ENCODE measurements at regions not wholly inside any gene's neighbourhood (a gene's known extent, or its start where the extent isn't known, plus 50 kb on each side); places are given as distances from the start of the nearest gene placed in this dataset.

DNA sequence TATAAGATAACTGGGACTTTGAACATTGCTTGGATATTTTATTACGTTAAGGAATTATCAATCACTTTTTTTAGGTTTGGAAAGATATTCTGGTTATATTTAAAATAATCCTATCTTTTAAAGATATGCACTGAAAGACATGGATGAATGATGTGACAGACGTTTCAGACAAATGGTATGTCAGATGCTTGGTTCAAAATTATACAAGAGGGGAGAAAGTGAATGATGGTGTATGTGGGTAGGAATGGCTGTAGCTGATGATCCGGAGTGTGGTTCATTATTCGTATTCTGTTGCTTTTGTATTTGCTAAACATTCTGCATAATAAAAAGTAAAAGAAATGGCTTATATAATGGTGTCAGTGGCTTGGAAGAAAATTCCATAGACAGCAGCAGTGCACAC lies 51.0 kb upstream of the SNRPB2 start:
- H3K27ac Mint-ChIP-seq: no peak overlapping the region
- H3K27me3 Mint-ChIP-seq: no peaks in the 10 kb centered on the region
- H3K36me3 Mint-ChIP-seq (ENCODE audit: low read depth): peaks cover 6% of the 10 kb centered on the region
- POLR2A ChIA-PET: no interaction called here
- H3K9me3 Mint-ChIP-seq: peaks cover 17% of the 10 kb centered on the region
- no peak overlapping the region for H3K4me3 Mint-ChIP-seq
- CTCF ChIA-PET: no interaction called here
- peaks cover 21% of the 10 kb centered on the region for H3K4me1 Mint-ChIP-seq
- no peak for DNase-seq

DNA sequence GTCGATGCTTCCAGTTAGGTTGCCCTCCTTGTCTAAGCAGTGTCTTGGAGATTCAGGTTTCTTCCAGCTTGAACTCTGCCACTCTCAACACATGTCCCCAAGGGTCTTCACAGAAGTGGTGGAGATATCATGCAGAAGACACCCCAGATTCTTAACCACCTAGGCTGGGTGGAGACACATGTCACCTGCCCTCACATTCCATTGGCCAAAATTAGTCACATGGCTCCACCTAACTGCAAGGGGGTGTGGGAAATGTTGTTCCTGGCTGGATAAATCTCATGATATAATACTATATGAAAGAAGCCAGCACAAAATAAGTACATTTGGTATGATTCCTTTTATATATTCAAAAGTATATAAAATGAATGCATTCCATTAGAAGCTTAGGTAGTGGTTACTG lies 52.9 kb upstream of the SNRPB2 start:
- H3K4me3 Mint-ChIP-seq: no peak overlapping the region
- CTCF ChIA-PET: interaction anchor here (0.6 kb wide), 1 partner anchor 162 kb away, joined by 3 read pairs; no protein-coding TSS in a partner anchor
- peaks cover 6% of the 10 kb centered on the region for H3K36me3 Mint-ChIP-seq (ENCODE audit: low read depth)
- peaks cover 22% of the 10 kb centered on the region for H3K9me3 Mint-ChIP-seq
- POLR2A ChIA-PET: no interaction called here
- no peak for DNase-seq
- no peak overlapping the region for H3K27ac Mint-ChIP-seq
- H3K4me1 Mint-ChIP-seq: peaks cover 21% of the 10 kb centered on the region
- H3K27me3 Mint-ChIP-seq: no peaks in the 10 kb centered on the region

DNA sequence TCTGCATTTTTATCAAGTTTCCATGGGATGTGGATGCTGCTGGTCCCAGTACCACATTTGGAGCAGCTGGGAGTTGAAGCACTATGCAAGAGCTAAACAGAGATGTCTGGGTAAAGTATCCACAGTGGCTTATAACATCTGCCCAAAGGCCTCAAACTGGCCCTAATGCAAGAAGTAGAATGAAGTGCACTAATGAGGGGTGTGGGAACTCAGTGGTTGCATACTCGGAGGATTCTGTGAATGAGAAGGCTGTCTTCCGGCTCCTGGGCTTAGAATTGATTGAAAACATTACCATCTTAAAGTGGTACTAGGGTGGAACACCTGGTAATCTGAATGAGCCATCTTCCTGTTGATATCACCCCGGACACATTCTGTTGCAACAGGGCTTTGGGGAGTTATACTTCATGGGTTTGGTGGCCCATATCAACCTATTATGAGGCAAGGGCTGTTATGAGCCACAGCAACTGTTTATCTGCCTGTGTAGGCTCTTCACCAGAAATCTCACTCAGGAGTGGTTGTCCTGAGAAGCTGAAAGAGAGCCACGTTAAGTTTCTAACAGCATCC lies 54.7 kb upstream of the SNRPB2 start:
- Mint-ChIP-seq H3K4me3 (no peak overlapping the region), H3K36me3 (ENCODE audit: low read depth) (peaks cover 6% of the 10 kb centered on the region), H3K4me1 (peaks cover 21% of the 10 kb centered on the region), H3K9me3 (peaks cover 24% of the 10 kb centered on the region), H3K27ac (peak overlapping the region; percentile 88), H3K27me3 (no peaks in the 10 kb centered on the region)
- peak; percentile 42 for DNase-seq
- POLR2A ChIA-PET: no interaction called here
- CTCF ChIA-PET: interaction anchor here (1.5 kb wide), 1 partner anchor 146 kb away, joined by 3 read pairs; no protein-coding TSS in a partner anchor

DNA sequence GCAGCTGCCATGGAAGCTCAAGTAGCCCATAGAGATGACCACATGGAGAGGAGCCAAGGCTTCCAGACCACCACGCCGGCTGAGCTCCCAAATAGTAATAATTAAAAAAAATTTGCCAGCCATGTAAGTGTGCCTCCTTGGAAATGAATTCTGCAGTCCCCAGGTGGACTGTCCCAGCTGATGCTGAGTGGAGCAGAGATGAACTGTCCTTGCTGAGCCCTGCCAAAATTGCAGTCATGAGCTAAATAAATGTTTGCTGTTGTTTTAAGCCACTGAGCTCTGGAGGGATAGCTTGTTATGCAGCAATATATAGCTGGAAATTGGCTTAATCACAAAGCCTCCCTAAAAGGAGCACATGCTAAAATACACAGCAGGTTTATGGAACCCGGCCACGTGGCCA lies 55.6 kb upstream of the SNRPB2 start:
- Mint-ChIP-seq H3K4me1 (peaks cover 21% of the 10 kb centered on the region), H3K9me3 (peaks cover 26% of the 10 kb centered on the region), H3K4me3 (no peak overlapping the region), H3K27ac (peak overlapping the region; percentile 88), H3K36me3 (ENCODE audit: low read depth) (peaks cover 6% of the 10 kb centered on the region), H3K27me3 (no peaks in the 10 kb centered on the region)
- POLR2A ChIA-PET: no interaction called here
- CTCF ChIA-PET: interaction anchor here (1.5 kb wide), 1 partner anchor 147 kb away, joined by 3 read pairs; no protein-coding TSS in a partner anchor
- DNase-seq: no peak

DNA sequence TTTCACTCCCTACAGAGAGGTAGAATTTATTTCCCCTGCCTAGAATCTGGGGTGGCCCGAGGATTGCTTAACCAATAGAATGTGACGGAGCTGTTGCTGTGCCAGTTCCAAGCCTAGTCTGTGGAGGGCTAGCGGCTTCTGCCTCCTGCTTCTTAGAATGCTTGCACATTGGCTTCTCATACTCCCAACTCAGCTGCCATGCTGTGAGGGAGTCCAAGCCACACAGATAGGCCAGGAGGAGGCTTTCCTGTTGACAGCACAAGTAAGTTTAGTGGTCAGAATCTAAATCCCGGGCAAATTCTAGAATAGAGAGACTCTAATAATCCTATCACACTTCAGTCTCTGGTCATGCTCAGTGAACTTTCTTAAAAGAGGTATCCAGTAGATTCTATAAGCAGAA lies 57.5 kb upstream of the SNRPB2 start:
- Mint-ChIP-seq H3K27ac (no peak overlapping the region), H3K27me3 (no peaks in the 10 kb centered on the region), H3K4me3 (no peak overlapping the region), H3K9me3 (peaks cover 26% of the 10 kb centered on the region), H3K4me1 (peaks cover 21% of the 10 kb centered on the region), H3K36me3 (ENCODE audit: low read depth) (peaks cover 6% of the 10 kb centered on the region)
- ChIA-PET POLR2A (no interaction called here), CTCF (interaction anchor here (0.7 kb wide), 1 partner anchor 948 kb away, joined by 5 read pairs; no protein-coding TSS in a partner anchor)
- no peak for DNase-seq

DNA sequence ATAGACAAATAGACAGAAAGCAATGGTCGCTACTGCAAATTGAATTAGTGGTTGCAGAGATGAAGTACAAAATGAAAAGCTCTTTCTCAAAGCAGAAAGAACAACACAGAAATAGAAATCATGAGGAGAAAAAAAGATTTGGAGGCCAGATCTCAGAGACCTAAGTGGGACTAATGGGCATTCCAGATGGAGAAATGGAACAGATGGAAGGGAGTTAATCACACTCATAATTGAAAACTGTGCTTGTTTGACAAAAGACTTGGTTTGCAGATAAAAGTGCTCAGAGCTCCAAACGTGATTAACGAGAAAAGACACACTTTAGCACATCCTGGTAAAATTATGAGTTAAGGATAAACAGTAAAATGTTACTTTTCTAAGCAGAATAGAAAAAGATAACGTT lies 58.1 kb upstream of the SNRPB2 start:
- H3K27ac Mint-ChIP-seq: no peak overlapping the region
- no peaks in the 10 kb centered on the region for H3K27me3 Mint-ChIP-seq
- H3K4me1 Mint-ChIP-seq: peaks cover 20% of the 10 kb centered on the region
- ChIA-PET CTCF (no interaction called here), POLR2A (no interaction called here)
- peaks cover 4% of the 10 kb centered on the region for H3K36me3 Mint-ChIP-seq (ENCODE audit: low read depth)
- no peak for DNase-seq
- H3K4me3 Mint-ChIP-seq: no peak overlapping the region
- H3K9me3 Mint-ChIP-seq: peaks cover 25% of the 10 kb centered on the region

DNA sequence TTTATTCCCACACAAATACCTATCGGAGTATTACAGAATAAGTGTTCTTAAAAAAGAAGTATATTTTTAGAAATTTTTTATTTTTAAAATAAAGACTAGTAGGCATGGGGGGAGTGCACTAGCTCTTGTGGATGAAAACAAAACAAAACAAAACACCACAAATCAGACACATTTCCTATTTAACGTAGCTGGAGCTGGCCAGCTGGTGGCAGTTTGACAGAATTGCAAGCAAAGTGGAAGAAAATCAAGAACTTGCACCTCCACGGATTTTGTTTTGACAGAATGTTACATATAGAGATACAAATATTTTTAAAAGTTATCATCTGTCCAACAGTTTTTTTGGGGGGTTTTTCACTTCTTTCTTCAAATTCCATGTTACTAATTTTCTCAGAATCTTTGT lies 63.6 kb upstream of the SNRPB2 start:
- no peak overlapping the region for H3K27ac Mint-ChIP-seq
- no peaks in the 10 kb centered on the region for H3K4me1 Mint-ChIP-seq
- no peaks in the 10 kb centered on the region for H3K36me3 Mint-ChIP-seq (ENCODE audit: low read depth)
- H3K9me3 Mint-ChIP-seq: peaks cover 2% of the 10 kb centered on the region
- DNase-seq: no peak
- H3K4me3 Mint-ChIP-seq: no peak overlapping the region
- POLR2A ChIA-PET: no interaction called here
- H3K27me3 Mint-ChIP-seq: peaks cover 7% of the 10 kb centered on the region
- CTCF ChIA-PET: no interaction called here

DNA sequence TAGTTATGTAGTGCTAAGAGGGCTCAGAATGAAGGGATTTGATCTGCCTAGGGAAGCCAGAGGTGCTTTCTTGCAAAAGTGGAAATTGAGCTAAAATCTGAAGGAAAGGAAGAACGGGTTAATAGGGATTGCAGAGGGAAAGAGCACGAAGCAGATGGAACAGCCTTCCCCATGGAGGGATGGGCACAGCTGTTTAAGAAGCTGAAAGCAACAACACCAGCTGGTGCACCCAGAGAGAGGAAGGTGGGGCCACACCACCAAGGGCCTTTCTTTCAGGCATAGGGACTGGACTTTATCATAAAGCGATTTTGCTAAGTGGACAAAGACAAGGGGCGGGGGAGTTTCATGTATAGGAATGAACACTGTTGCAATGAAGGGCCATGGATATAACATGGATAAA lies 65.8 kb upstream of the SNRPB2 start:
- Mint-ChIP-seq H3K9me3 (no peaks in the 10 kb centered on the region), H3K36me3 (ENCODE audit: low read depth) (no peaks in the 10 kb centered on the region), H3K27me3 (peaks cover 7% of the 10 kb centered on the region), H3K4me3 (no peak overlapping the region), H3K27ac (no peak overlapping the region), H3K4me1 (no peaks in the 10 kb centered on the region)
- POLR2A ChIA-PET: no interaction called here
- CTCF ChIA-PET: no interaction called here
- no peak for DNase-seq

DNA sequence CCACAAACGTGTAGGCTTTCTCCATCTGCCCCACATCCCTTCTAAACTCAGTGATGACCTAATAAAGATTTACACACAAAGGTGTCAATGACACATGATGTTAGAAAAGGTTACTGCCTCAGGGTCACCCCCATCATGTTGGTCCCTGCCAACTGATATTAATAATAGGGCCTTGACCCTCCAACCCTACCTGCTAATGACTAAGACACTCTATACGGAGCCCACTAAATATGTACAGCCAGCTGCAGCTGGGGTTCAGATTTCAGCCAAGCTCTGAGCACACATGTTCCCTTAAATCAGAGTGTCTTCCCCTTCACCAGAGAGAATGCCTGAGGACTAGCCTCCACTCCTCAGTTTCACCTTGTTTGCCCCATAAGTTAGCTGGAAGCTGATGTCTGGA lies 67.4 kb upstream of the SNRPB2 start:
- Mint-ChIP-seq H3K9me3 (no peaks in the 10 kb centered on the region), H3K4me3 (no peak overlapping the region), H3K4me1 (no peaks in the 10 kb centered on the region), H3K36me3 (ENCODE audit: low read depth) (no peaks in the 10 kb centered on the region), H3K27ac (no peak overlapping the region), H3K27me3 (peaks cover 14% of the 10 kb centered on the region)
- POLR2A ChIA-PET: no interaction called here
- CTCF ChIA-PET: no interaction called here
- DNase-seq: no peak

DNA sequence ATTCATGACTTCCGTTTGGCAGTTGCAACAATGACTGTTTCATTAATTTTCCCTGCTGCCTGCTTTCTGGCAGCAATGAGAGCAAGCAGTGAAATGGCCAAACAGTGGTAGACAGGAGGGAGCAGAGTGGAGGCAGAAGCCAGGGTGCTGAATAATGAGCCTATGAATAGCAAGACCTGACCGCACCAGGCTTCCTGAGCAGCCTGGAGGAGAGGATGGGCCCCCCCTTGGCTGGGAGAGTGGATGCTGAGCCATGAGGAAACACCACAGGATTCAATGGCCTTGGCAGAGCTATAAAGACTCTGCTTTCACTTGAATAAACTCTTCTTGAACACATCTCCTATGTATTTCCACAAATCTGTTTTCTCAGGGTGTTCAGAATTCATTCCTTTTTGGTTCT lies 68.1 kb upstream of the SNRPB2 start:
- no peaks in the 10 kb centered on the region for H3K36me3 Mint-ChIP-seq (ENCODE audit: low read depth)
- H3K4me1 Mint-ChIP-seq: no peaks in the 10 kb centered on the region
- no peak overlapping the region for H3K27ac Mint-ChIP-seq
- no peak for DNase-seq
- H3K4me3 Mint-ChIP-seq: no peak overlapping the region
- ChIA-PET CTCF (no interaction called here), POLR2A (no interaction called here)
- peaks cover 14% of the 10 kb centered on the region for H3K27me3 Mint-ChIP-seq
- no peaks in the 10 kb centered on the region for H3K9me3 Mint-ChIP-seq

DNA sequence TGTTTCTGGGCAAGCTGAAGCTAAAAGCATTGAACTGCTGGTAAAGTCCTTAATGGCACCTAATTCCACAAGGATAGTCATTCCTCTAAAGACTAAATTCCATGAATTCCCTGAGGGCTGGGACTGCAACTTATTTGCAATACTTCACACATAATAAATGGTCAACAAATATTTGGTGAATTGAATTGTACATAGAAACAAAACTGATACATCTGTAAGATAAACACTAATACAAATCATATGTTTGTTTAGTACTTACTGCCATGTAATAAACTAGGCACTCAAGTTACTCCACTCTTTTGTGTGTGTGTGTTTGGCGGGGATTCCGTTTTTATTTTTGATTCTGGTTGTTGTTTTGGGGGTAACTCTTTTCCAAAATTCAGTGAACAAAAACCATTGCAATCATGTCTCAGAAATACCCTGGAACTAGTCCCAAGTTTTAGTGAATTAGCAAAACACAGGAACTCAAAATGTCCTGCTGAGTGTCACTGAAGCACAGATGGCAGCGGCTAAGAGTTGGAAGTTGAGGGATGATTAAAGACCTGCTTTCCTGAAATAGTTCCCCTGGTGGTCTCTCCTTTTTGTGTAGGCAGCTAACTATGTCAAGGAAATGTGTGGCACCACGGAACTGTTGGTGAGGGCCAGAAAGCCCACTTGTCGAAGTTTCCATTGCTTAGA lies 74.8 kb upstream of the SNRPB2 start:
- ChIA-PET POLR2A (no interaction called here), CTCF (no interaction called here)
- Mint-ChIP-seq H3K27ac (no peak overlapping the region), H3K4me1 (no peaks in the 10 kb centered on the region), H3K36me3 (ENCODE audit: low read depth) (no peaks in the 10 kb centered on the region), H3K27me3 (peaks cover 24% of the 10 kb centered on the region), H3K4me3 (no peak overlapping the region), H3K9me3 (no peaks in the 10 kb centered on the region)
- no peak for DNase-seq

DNA sequence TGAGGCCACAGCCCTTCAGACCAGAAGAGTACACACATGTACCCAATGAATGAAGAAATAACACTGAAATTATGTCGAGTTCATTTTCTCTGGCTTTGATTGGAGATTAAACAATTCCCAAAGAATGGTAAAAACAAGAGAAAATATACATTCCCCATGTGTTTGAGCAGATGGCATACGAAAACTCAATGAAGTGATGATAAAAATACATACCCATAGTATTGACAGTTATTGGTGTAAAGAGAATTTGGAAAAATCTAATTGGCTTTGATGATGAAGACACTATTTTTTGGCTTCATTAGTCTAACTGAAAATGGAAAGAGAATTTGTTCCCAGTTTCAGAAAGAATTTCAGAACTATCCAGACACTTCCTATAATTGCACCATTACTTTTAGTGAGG lies 76.6 kb upstream of the SNRPB2 start:
- DNase-seq: no peak
- Mint-ChIP-seq H3K27ac (no peak overlapping the region), H3K4me3 (no peak overlapping the region), H3K4me1 (no peaks in the 10 kb centered on the region), H3K27me3 (peaks cover 23% of the 10 kb centered on the region), H3K36me3 (ENCODE audit: low read depth) (no peaks in the 10 kb centered on the region), H3K9me3 (no peaks in the 10 kb centered on the region)
- CTCF ChIA-PET: interaction anchor here (0.6 kb wide), 1 partner anchor 12 kb away, joined by 3 read pairs; no protein-coding TSS in a partner anchor
- POLR2A ChIA-PET: no interaction called here

DNA sequence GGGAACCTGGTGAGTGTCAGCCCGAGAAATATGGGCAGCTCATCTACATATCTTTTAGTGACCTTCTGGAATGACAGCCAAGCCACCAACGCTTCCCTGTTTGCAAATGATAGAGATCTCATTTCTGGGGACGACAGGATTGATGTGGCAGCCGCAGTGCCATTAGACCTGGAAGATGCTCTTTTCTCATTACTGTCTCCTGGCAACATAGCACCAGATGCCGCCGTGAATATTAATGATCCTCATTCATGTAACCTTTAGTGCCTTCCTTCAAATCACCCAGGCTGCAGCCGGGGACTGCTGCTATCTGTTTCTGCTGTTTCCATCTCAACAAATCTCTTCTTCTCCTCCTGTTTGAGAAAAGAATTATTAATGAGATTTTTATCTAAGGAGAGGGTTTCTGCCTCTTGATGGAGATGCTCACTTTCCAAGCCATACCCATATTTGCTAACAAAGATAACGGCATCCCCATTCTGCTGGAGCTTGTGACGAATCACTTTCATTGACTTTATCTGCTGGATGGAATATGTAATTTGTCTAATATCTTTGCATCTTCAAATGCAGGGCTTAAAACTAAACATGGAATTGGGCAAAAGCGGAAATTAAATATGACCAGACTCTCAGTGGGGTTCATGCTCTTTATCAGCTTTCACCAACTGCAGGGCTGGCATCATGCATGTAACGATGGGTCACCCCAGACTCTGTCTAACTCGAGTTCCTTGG lies 74.8 kb upstream of the KIF16B start:
- no peak overlapping the region for H3K27ac Mint-ChIP-seq
- no peaks in the 10 kb centered on the region for H3K36me3 Mint-ChIP-seq (ENCODE audit: low read depth)
- no peak for DNase-seq
- no peaks in the 10 kb centered on the region for H3K9me3 Mint-ChIP-seq
- H3K27me3 Mint-ChIP-seq: peaks cover 23% of the 10 kb centered on the region
- ChIA-PET CTCF (no interaction called here), POLR2A (no interaction called here)
- no peak overlapping the region for H3K4me3 Mint-ChIP-seq
- H3K4me1 Mint-ChIP-seq: no peaks in the 10 kb centered on the region
